HG02981 (cell line): ENCODE measurements at regions not wholly inside any gene's neighbourhood (a gene's known extent, or its start where the extent isn't known, plus 50 kb on each side); places are given as distances from the start of the nearest gene placed in this dataset.
"Not testable (repeated sequence)": the region's sequence is repeated elsewhere in the genome, so short reads cannot be mapped to it uniquely, and the experiment has no call there.

ENCODE experiments used
- ATAC-seq: cut with Tn5 transposase; IDR thresholded peaks from one replicate; pipeline ENCODE4 v1.9.1; 2021; ENCODE audit warnings: mild to moderate bottlenecking, moderate library complexity; ENCODE audit not compliant: unreplicated experiment

- no peak for ATAC-seq
Measured at GRCh38 chr12:9342614-9343353, 134.6 kb upstream of the PZP start.

DNA sequence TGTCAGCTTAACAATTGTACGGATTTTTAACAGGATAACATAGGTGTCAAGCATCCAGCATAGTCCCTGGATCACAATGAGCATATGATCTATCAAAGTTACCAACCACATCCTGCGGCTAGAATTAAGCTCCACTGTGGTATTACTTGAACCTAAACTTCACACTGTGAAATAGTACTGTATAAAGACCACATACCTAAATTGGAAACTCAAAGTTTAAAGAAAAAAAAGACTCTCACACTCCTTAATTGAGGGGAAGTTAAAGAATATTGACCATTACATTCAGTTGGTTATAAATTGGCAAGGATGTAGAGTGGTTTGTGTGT, 133.0 kb upstream of the PZP start:
- no peak for ATAC-seq

DNA sequence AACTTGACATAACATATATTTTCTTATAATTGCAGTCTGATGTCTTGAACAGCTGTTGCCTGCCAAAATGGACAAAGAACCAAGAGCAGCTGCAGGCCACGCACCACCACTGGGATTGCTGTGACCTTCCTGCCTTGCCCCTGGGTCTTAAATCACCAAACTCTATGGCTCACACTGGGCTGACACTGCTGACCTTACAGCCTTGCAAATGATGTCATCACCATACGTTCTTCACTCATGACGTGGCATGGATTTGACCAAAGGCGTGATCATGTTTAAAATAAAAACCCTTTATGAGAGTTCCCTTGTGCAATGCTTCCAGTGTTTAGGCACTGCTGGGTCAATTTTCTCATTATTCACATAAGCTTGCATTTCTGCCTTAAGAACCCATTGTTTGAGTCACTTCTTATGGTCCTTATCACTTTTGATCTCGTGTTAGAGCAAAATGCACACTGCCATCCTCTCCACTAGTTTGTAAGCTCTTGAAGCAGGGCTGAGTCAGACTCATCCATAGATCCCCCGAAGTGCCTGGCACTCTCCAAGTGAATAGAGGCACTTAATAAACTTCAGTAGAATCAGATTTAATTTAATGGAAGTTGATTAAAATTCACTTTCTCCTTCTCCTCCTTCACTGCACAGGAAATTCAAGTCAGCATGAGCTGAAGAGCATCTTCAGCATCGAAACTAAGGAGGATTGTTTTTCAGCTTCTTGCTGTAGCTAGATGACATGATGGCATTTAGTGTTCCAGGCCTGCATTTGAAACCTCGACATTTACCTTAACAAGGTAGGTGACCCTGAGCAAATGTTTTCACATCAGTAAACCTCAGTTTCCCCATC, 132.4 kb upstream of the PZP start:
- ATAC-seq = no peak

DNA sequence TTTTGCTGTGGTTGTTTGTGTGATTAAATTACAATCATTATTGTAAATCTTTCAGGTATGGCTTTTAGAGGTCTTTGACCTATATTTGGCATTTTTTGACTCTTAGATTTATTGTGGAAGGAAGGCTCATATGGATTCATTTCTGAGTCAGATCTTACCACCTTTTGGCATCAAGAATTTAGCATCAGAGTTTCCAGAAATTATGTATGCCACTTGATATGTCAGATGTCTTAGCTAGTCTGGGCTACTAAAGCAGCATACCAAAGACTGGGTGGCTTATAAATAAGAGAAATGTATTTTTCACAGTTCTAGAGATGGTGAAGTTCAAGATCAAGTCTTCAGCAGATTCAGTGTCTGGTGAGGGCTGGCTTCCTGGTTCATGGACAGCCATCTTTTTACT, 129.5 kb upstream of the PZP start:
- no peak for ATAC-seq

- ATAC-seq = not testable (repeated sequence)
Measured at GRCh38 chr12:9336375-9337011, 128.3 kb upstream of the PZP start.

DNA sequence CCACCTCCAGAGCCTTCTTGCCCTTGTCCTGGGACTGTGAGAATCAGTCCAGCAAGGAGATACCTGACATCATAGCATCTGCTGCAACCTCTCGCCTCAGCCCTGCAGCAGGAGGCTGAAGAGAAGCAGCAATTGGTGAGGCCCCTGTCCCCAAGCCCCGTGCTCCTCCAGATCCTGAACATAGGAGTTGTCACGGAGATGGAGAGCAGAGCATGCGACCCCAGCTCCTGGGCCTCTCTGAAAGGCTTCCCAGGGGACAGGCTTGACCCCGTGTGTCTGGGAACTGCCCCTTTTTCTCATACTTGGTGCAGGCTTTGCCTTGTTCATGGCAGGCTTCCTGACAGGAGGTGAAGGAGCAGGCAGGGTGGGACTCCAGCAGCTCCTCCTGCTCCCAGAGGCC, 127.7 kb upstream of the PZP start:
- ATAC-seq = no peak

- no peak for ATAC-seq
Measured at GRCh38 chr12:9334964-9335363, 126.8 kb upstream of the PZP start.

DNA sequence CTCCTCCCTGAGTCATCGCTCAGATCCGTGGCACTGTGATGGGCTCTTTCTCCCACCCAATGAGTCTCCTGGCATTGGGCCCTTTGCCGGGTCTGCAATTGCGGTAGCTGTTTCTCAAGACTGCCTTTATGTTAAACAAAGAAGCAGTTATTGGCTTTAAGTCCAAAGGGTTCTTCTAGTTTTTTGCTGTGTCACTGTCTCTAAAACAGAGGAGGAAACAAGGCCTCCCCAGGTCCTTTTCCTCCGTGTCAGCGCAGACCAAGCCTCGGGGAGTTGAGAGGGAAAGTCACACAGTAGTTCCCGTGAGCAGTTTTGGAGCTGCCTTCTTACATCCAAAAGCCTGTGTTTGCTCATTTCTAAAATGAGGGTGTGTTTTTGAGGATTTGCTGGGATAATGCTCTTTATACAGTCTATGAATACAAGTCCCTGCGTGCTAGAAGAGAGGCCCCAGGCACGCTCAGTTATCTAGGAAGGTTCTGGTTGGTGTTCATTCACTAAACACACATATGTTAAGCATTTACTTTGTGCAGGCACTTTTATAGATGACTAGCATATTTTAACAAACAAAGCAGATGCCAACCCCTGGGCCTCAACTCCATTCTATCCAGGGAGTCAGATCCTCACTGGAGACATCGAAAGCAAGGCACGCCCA, 126.0 kb upstream of the PZP start:
- ATAC-seq = no peak

DNA sequence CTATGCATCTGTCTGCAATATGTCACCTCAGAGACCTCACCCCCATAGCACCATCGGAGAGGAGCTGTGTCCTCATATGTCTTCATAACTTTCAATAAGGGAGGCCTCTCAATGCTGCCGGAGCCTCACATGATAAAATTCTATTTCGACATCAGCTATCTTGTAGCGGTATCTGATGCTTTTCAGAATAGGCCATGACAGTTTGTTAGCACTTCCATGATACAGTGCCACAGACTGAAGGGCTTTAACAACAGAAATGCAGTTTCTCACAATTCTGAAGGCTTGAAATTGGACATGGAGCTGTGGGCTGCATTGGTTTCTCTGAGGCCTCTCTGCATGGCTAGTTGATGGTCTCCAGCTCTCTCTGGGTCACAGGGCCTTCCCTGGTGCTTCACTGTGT, 125.0 kb upstream of the PZP start:
- no peak for ATAC-seq

- no peak for ATAC-seq
Measured at GRCh38 chr12:9332564-9332963, 124.4 kb upstream of the PZP start.

DNA sequence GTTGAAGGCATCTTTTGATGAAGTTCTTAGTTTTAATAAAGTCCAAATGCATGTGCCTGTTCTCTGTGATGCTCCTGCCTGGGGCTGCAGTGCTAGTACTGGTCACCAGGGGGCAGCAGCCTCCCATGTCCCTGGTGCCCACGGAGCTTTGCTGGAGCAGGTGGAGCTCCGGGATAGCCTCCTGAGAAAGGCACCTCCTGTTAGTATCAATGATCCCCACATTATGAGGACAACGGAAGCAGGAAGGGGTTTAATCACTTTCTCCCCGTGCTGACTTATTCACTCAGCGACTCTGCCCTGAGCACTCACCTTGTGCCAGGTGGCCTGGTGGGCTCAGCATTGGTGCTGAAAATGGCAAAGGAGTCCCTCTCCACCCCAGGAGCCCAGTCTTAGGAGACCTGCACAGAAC, 123.0 kb upstream of the PZP start:
- peak; percentile 45 for ATAC-seq

GRCh38 chr12:9329019-9329418, 120.8 kb upstream of the PZP start:
- no peak for ATAC-seq

GRCh38 chr12:9328065-9328464, 119.9 kb upstream of the PZP start:
- ATAC-seq = no peak

DNA sequence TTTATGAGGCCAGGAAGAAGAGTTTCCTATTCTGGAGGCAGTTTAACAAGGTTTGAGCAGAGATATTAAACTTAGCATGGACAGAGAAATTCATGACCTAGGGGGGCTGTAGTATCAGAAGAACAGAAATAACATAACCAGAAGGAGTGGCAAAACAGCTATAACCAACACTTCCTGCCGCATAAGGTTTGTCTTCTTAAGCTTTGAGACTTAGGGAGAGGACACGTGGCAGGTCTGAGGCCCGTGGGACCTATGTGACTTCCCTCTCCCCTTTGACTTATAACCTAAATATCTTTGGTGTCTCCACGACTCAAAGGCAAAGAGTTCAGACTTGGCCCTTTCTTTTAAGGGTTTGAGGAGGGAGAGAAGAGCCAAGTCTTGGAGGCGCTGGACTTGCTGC, 119.1 kb upstream of the PZP start:
- no peak for ATAC-seq

- not testable (repeated sequence) for ATAC-seq
Measured at GRCh38 chr12:9326849-9327248, 118.7 kb upstream of the PZP start.

DNA sequence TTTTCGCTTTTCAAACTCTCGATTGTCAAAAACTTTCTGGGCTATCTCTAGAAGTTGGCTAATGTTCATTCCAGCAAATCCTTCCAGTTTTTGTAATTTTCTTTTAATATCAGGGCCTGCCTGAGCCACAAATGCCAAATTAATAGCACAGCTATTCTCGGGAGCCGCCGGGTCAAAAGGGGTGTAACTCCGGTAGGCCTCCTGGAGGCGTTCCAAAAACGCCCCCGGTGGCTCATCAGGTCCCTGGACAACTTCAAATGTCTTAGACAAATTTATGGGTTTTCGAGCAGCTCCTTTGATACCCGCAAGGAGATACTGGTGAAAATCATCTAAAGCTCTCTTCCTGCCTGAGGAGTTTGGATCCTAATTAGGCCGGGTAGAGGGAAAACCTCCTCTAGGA, 117.9 kb upstream of the PZP start:
- ATAC-seq = no peak

DNA sequence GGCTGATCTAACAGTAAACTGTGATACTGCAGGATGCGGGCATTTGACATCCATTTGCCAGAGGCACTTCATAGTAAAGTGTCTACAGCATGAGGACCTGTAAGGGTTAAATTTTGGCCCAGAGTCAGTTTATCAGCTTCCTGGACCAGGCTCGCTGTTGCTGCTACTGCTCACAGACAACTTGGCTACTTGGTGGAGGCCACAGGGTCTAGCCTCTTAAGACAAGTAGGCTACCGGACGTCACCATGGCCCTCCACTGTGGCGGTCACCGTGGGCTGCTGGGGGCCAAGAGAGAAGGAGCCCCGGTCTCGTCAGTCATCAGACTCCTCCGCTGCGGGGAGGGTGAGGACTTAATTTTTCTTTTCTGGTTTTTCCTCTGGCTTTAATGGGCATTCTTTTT, 117.3 kb upstream of the PZP start:
- ATAC-seq = no peak

DNA sequence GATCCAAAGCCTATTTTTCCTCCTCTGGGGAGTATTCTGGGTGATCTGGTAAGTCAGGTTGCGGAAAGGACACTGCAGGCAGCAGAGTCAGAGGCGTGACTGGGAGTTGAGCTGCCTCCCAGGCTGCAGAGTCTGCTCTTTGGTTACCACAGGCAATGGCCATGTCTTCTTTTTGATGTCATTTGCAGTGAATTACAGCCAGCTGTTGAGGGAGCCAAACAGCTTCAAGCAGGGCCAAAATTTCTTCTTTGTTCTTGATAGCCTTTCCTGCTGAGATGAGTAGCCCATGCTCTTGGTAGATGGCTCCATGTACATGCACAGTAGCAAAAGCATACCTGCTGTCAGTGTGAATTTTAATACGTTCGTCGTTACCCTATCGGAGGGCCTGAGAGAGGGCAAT, 116.6 kb upstream of the PZP start:
- no peak for ATAC-seq

GRCh38 chr12:9323144-9323681, 115.0 kb upstream of the PZP start:
- no peak for ATAC-seq

DNA sequence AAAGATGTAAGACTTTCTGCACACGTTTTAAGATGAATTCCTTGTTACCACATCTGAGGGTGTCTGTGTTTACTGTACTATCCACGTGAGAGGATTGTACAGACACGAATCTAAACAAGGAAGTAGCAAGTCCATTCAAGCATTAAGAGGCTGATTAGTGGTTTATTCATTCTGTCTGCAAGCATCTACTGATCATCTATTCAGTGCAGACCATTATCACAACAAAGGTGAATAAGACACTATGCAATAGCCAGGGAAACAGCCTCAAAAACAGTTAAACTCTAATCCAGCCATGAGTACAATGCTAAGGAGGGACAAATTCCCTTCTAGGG, 111.6 kb upstream of the PZP start:
- peak; percentile 56 for ATAC-seq

DNA sequence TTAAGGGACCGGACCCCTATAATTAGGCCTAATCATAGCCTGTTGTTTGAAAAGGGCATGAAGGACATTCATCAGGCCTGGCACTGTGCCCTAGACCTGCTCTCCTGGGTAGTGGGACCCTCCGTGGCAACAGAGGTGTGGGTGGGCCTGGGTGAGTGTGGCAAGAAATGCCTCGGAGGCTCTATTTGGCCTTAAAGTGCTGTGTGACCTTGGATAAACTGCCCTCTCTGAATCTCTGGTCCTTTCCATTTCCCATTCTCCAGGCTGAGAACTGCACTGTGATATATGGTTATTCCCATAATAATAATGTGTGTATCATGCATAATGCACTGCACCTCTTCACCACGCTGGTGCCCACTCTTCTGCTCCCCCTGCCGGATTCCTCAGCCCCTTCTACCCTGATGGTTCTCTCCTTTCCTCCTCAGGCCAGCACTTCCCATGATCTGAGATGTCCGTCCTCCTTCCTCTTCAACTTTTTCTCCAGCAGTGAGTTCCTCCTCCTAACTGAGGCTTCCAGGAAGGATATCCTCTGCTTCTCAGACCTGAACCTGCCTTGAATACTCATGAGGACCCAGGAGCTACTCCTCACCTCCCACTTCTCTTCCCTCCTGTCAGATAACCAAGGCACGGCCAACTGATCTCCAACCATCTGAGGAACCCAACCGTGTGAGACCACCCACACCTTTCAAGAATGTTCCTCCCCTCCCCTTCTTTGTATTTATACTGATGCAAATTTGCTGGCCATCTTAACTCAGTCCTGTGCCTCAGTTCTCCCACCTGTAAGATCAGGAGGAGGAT, 111.0 kb upstream of the PZP start:
- no peak for ATAC-seq
